GM12891 (cell line): ENCODE measurements at regions not wholly inside any gene's neighbourhood (a gene's known extent, or its start where the extent isn't known, plus 50 kb on each side); places are given as distances from the start of the nearest gene placed in this dataset.

Experiments
- PAX5 ChIP-seq: IDR thresholded peaks from 2 replicates; pipeline ENCODE4 v1.6.1; 2011; ENCODE audit warnings: low read length, moderate library complexity, mild to moderate bottlenecking; ENCODE audit not compliant: insufficient read depth, severe bottlenecking
- POLR2A ChIP-seq: IDR thresholded peaks from 2 replicates; pipeline ENCODE4 v1.6.1; 2011; ENCODE audit warnings: low read depth, low read length, control low read depth
- POLR2AphosphoS5 ChIP-seq: IDR thresholded peaks from 2 replicates; pipeline ENCODE4 v1.6.1; 2011; ENCODE audit warnings: low read depth, low read length, control low read depth
- POU2F2 ChIP-seq: IDR thresholded peaks from 2 replicates; pipeline ENCODE4 v1.6.1; 2011; ENCODE audit warnings: low read depth, mild to moderate bottlenecking, control low read depth, low read length, moderate library complexity
- SPI1 ChIP-seq: IDR thresholded peaks from 2 replicates; pipeline ENCODE4 v1.6.1; 2011; ENCODE audit warnings: low read depth, low read length, control low read depth
- TAF1 ChIP-seq: IDR thresholded peaks from 2 replicates; pipeline ENCODE4 v1.6.1; 2011; ENCODE audit warnings: low read depth, low read length, control low read depth

DNA sequence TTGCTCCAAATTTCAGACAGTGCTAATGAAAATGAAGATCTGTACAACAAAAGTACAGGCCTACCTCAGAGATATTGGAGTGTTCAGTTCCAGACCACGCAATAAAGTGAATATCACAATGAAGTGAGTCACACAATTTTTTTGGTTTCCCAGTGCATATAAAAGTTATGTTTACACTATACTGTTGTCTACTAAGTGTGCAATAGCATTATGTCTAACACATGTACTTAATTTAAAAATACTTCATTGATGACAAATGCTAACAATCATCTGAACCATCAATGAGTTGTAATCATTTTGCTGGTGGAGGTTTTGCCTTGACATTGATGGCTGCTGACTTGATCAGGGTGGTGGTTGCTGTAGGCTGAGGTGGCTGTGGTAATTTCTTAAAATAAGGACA, 60.6 kb upstream of the E2F8 start:
- no peak for TF ChIP-seq POLR2A
- TF ChIP-seq POLR2AphosphoS5, result no peak
- TF ChIP-seq TAF1, result no peak
- TF ChIP-seq PAX5, result no peak
- TF ChIP-seq SPI1, result no peak
- TF ChIP-seq POU2F2, result no peak
